Endothelial cell (in vitro differentiated cells): ENCODE measurements at regions not wholly inside any gene's neighbourhood (a gene's known extent, or its start where the extent isn't known, plus 50 kb on each side); places are given as distances from the start of the nearest gene placed in this dataset.
A peak's percentile ranks its signal among the peaks of the same experiment; 100 is the strongest.

Experiments
- DNase-seq: peaks from one replicate; pipeline ENCODE4 v3.0.0; 2021; ENCODE audit warnings: low spot score
- H3K27ac Mint-ChIP-seq: one replicate; pipeline ENCODE4 v1.8.0; 2021; ENCODE audit warnings: mixed read lengths, inconsistent platforms; ENCODE audit not compliant: unreplicated experiment
- H3K27me3 Mint-ChIP-seq: one replicate; pipeline ENCODE4 v1.8.0; 2021; ENCODE audit warnings: mild to moderate bottlenecking, moderate library complexity, mixed read lengths, inconsistent platforms; ENCODE audit not compliant: unreplicated experiment
- H3K36me3 Mint-ChIP-seq: one replicate; pipeline ENCODE4 v1.8.0; 2021; ENCODE audit warnings: mild to moderate bottlenecking, low read depth, mixed read lengths, inconsistent platforms; ENCODE audit not compliant: unreplicated experiment
- H3K4me1 Mint-ChIP-seq: one replicate; pipeline ENCODE4 v1.8.0; 2021; ENCODE audit warnings: mild to moderate bottlenecking, mixed read lengths, inconsistent platforms; ENCODE audit not compliant: unreplicated experiment
- H3K4me3 Mint-ChIP-seq: one replicate; pipeline ENCODE4 v1.8.0; 2021; ENCODE audit warnings: mild to moderate bottlenecking, mixed read lengths, inconsistent platforms; ENCODE audit not compliant: unreplicated experiment
- H3K9me3 Mint-ChIP-seq: one replicate; pipeline ENCODE4 v1.8.0; 2021; ENCODE audit warnings: mixed read lengths, inconsistent platforms; ENCODE audit not compliant: unreplicated experiment
- TF ChIP-seq, protein P1 (sequence below): fragments of 200-600 bp; sonication (generic); IDR thresholded peaks from one replicate; pipeline ENCODE4 v1.5.0; 2021; ENCODE audit warnings: antibody characterized with exemption; ENCODE audit not compliant: unreplicated experiment

- TF ChIP-seq, protein P1, sequence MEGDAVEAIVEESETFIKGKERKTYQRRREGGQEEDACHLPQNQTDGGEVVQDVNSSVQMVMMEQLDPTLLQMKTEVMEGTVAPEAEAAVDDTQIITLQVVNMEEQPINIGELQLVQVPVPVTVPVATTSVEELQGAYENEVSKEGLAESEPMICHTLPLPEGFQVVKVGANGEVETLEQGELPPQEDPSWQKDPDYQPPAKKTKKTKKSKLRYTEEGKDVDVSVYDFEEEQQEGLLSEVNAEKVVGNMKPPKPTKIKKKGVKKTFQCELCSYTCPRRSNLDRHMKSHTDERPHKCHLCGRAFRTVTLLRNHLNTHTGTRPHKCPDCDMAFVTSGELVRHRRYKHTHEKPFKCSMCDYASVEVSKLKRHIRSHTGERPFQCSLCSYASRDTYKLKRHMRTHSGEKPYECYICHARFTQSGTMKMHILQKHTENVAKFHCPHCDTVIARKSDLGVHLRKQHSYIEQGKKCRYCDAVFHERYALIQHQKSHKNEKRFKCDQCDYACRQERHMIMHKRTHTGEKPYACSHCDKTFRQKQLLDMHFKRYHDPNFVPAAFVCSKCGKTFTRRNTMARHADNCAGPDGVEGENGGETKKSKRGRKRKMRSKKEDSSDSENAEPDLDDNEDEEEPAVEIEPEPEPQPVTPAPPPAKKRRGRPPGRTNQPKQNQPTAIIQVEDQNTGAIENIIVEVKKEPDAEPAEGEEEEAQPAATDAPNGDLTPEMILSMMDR: no peak
- no peak for DNase-seq
- Mint-ChIP-seq H3K4me1 (peaks cover 9% of the 10 kb centered on the region), H3K4me3 (no peak overlapping the region), H3K27me3 (peaks cover 5% of the 10 kb centered on the region), H3K9me3 (no peaks in the 10 kb centered on the region), H3K27ac (no peak overlapping the region), H3K36me3 (no peaks in the 10 kb centered on the region)
Measured at GRCh38 chr13:106103779-106104178, 431.7 kb downstream of the EFNB2 start.

DNA sequence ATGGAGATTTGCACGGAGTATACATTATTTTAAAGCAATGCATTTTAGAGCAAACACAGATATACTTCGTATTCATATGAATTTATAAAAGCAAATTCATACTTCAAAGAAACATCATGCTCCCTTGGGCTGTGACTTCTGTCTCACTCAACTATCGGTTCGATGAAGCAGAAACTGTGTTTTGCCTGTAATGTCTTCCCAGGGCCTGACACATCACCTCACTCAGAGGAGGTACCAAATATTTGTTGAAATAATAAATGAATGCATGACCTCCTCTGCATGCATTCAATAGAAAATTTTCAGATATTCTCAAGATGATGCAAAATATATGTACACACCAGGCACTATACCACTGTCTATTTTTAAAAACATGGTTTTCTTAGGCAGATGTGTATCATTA is 432.7 kb downstream of the EFNB2 start:
- H3K9me3 Mint-ChIP-seq: no peaks in the 10 kb centered on the region
- peaks cover 5% of the 10 kb centered on the region for H3K27me3 Mint-ChIP-seq
- DNase-seq: no peak
- H3K27ac Mint-ChIP-seq: no peak overlapping the region
- H3K4me1 Mint-ChIP-seq: peaks cover 15% of the 10 kb centered on the region
- H3K4me3 Mint-ChIP-seq: no peak overlapping the region
- H3K36me3 Mint-ChIP-seq: no peaks in the 10 kb centered on the region
- TF ChIP-seq, protein P1: no peak

DNA sequence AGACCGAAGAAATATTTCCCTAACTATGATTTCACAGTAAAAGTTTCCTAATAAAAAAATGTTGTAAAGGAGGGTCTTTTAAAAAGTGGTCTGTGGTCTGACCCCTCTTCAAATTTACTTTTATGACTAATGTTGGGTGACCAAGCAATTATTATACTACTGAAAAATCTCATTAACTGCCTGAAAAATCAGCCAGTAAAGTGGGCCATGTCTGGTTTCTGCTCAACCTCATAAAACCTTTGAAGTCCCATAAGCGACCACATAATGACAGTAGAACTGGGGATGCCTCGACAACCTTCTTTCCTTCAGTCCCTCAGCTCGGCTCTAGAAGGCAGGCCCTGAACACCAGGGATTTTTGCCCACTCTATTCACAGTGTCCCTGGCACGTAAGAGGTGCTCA is 434.3 kb downstream of the EFNB2 start:
- Mint-ChIP-seq H3K27me3 (peaks cover 2% of the 10 kb centered on the region), H3K27ac (no peak overlapping the region), H3K9me3 (no peaks in the 10 kb centered on the region), H3K4me1 (peaks cover 16% of the 10 kb centered on the region), H3K36me3 (no peaks in the 10 kb centered on the region), H3K4me3 (no peak overlapping the region)
- TF ChIP-seq, protein P1: no peak
- no peak for DNase-seq

- Mint-ChIP-seq H3K27ac (peak overlapping the region; percentile 62), H3K4me3 (no peak overlapping the region), H3K4me1 (peaks cover 16% of the 10 kb centered on the region), H3K9me3 (no peaks in the 10 kb centered on the region), H3K36me3 (no peaks in the 10 kb centered on the region), H3K27me3 (peaks cover 2% of the 10 kb centered on the region)
- TF ChIP-seq, protein P1: no peak
- peak; percentile 9 for DNase-seq
Measured at GRCh38 chr13:106100171-106100919, 435.1 kb downstream of the EFNB2 start.

DNA sequence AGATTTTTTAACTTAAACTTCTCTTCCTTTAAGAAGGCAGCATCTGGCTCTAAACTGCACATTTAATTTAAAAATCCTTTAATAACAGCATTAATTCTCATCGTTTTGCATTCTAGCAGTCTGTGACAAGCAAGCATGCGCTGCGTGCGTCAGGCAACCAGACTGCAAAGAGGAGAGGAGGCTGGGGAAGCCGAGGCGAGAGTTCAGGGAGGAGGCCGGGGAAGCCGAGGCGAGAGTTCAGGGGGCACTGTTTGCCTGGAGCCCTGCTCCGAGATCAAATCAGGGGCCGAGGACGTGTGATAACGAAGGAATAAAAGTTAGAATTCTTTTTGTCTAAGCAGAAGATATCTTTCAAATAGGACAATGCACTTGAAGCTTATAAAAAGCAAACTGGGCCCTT is 435.7 kb downstream of the EFNB2 start:
- no peak overlapping the region for H3K27ac Mint-ChIP-seq
- H3K27me3 Mint-ChIP-seq: peaks cover 2% of the 10 kb centered on the region
- TF ChIP-seq, protein P1: no peak
- H3K4me1 Mint-ChIP-seq: peaks cover 16% of the 10 kb centered on the region
- no peaks in the 10 kb centered on the region for H3K9me3 Mint-ChIP-seq
- no peaks in the 10 kb centered on the region for H3K36me3 Mint-ChIP-seq
- no peak for DNase-seq
- no peak overlapping the region for H3K4me3 Mint-ChIP-seq
